ENCODE measurements at regions not wholly inside any gene's neighbourhood (a gene's known extent, or its start where the extent isn't known, plus 50 kb on each side); places are given as distances from the start of the nearest gene placed in this dataset.

GRCh38 chr2:128490881-128491691 is 172.4 kb upstream of the HS6ST1 start:
- DNase-seq (ENCODE audit: low read depth in 2 of 2, low spot score in 1 of 2), result no peak

- no peak for DNase-seq (ENCODE audit: low read depth in 2 of 2, low spot score in 1 of 2)
Observed at GRCh38 chr2:128491692-128492244, 173.1 kb upstream of the HS6ST1 start.

- DNase-seq (ENCODE audit: low read depth in 2 of 2, low spot score in 1 of 2), result no peak
Observed at GRCh38 chr2:128492966-128493811, 174.5 kb upstream of the HS6ST1 start.

GRCh38 chr2:128493880-128494279 is 175.2 kb upstream of the HS6ST1 start:
- no peak for DNase-seq (ENCODE audit: low read depth in 2 of 2, low spot score in 1 of 2)

- no peak for DNase-seq (ENCODE audit: low read depth in 2 of 2, low spot score in 1 of 2)
Observed at GRCh38 chr2:128494307-128494639, 175.6 kb upstream of the HS6ST1 start.

- DNase-seq (ENCODE audit: low read depth in 2 of 2, low spot score in 1 of 2), result no peak
Observed at GRCh38 chr2:128494640-128495321, 176.1 kb upstream of the HS6ST1 start.

GRCh38 chr2:128495996-128496547 is 177.4 kb upstream of the HS6ST1 start:
- DNase-seq (ENCODE audit: low read depth in 2 of 2, low spot score in 1 of 2), result no peak

GRCh38 chr2:128496700-128497099 is 178.0 kb upstream of the HS6ST1 start:
- no peak for DNase-seq (ENCODE audit: low read depth in 2 of 2, low spot score in 1 of 2)

- DNase-seq (ENCODE audit: low read depth in 2 of 2, low spot score in 1 of 2), result no peak
Observed at GRCh38 chr2:128497461-128497860, 178.8 kb upstream of the HS6ST1 start.

GRCh38 chr2:128498086-128498485 is 179.4 kb upstream of the HS6ST1 start:
- no peak for DNase-seq (ENCODE audit: low read depth in 2 of 2, low spot score in 1 of 2)

GRCh38 chr2:128498589-128498988 is 179.9 kb upstream of the HS6ST1 start:
- DNase-seq (ENCODE audit: low read depth in 2 of 2, low spot score in 1 of 2), result no peak

GRCh38 chr2:128499367-128500137 is 180.9 kb upstream of the HS6ST1 start:
- DNase-seq (ENCODE audit: low read depth in 2 of 2, low spot score in 1 of 2), result no peak

- no peak for DNase-seq (ENCODE audit: low read depth in 2 of 2, low spot score in 1 of 2)
Observed at GRCh38 chr2:128500138-128500800, 181.6 kb upstream of the HS6ST1 start.

GRCh38 chr2:128501006-128501690 is 182.5 kb upstream of the HS6ST1 start:
- no peak for DNase-seq (ENCODE audit: low read depth in 2 of 2, low spot score in 1 of 2)

- DNase-seq (ENCODE audit: low read depth in 2 of 2, low spot score in 1 of 2), result no peak
Observed at GRCh38 chr2:128501700-128502099, 183.0 kb upstream of the HS6ST1 start.

- DNase-seq (ENCODE audit: low read depth in 2 of 2, low spot score in 1 of 2), result no peak
Observed at GRCh38 chr2:128502200-128502599, 183.5 kb upstream of the HS6ST1 start.

- DNase-seq (ENCODE audit: low read depth in 2 of 2, low spot score in 1 of 2), result no peak
Observed at GRCh38 chr2:128502638-128503246, 184.1 kb upstream of the HS6ST1 start.

GRCh38 chr2:128503399-128504245 is 185.0 kb upstream of the HS6ST1 start:
- no peak for DNase-seq (ENCODE audit: low read depth in 2 of 2, low spot score in 1 of 2)
